KG1 (cell line): ENCODE measurements at regions not wholly inside any gene's neighbourhood (a gene's known extent, or its start where the extent isn't known, plus 50 kb on each side); places are given as distances from the start of the nearest gene placed in this dataset.

ENCODE experiments used
- DNase-seq: peaks from one replicate; lab custom pipeline; 2025; lab: John Stamatoyannopoulos, UW

DNA sequence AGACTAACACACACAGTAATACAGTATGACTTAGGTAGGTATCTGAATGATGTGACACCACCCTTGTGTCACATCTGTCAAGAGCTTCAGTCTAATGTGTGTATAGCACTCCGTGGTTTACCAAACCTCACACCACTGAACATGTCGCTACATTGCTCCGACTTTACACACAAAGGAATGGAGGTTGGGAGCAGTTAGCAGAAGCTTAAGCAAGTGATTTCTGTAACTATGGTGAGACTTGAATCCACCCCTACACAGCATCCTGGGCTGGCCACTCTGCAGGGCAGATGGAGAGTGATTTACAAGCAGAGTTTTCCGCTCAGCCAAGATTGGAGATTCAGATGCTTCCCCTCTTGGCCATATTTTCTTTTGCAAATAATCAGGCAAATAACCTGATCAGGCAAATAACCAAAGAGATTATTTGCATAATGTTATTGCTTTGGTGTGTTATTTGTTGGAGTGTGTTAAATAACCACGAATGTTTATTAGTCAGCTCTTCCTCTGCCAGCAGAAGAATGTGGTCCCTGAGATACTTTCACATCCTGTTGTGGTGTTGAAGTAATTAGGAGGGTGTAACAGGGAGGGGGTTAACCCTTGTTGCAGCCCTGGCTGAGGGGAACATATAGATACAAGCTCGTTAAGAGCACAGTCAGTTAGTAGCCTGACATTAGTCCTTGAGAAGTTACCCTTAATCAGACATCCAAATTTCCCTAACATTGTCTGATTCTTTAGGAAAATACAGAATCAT lies 92.8 kb downstream of the SNX18 start:
- no peak for DNase-seq

DNA sequence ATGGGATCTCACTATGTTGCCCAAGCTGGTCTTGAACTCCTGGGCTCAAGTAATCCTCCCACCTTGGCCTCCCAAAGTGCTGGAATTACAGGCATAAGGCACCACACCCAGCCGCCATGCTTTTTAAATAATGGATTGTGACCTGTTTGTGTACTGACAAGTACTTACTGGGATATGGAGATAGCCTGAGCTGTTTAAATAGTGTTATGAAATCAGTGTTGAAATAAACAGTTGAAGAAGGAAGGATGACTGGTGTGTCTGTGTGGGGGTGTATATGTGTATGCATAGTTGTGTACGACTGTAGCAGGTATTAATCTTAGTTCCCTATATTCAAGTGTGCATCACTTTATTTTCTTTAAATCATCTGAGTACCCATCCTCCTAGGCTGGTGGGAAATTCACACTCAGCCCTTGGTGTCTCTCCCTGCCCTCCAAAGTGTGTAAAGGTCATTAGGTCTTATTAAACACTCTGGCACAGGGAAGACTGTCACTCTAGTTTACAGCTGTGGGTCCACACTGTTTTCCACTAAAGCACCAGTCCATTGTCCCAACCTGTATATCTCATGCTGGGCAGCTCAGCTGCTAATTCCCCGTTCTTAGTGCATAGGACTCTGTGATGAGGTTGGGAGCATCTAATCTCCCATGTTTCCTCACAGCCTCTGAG lies 91.0 kb downstream of the SNX18 start:
- DNase-seq: no peak

DNA sequence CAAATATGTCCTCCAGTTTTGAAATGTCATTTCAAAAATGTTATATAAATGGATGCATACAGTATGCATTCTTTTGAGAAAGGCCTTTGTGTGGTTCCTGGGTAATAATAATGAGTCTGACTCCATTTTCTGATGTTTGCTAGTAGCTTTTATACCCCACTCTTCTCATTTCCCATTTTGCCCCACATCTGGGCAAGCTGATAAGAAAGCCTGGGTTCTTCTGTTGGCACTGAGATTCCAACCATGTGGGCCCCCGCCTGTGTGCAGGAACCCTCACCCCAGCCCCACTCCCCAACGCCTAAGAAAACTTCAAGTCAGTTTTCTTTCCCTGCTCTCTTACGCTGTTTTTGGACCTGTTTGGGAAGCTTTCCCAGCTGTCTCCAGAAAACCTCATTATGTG lies 89.4 kb downstream of the SNX18 start:
- no peak for DNase-seq

DNA sequence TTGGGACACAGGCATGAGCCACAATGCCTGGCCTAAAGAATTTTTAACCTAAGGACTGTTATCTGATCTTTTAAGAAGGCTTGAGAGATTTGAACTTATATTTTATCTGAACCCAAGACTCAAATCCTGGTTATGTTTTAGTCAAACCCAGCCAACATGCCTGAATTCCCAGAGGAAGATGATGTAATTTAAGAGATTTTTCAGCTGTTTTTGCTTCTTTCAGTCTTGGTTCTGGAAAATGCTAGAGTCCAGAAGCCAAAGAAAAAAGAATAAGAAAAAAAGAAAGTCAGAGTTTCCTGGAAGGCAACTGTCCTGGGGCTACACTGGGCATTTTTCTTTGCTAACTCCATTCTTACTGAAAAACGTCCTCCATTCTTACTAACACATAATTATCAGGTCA lies 85.8 kb downstream of the SNX18 start:
- DNase-seq: no peak

DNA sequence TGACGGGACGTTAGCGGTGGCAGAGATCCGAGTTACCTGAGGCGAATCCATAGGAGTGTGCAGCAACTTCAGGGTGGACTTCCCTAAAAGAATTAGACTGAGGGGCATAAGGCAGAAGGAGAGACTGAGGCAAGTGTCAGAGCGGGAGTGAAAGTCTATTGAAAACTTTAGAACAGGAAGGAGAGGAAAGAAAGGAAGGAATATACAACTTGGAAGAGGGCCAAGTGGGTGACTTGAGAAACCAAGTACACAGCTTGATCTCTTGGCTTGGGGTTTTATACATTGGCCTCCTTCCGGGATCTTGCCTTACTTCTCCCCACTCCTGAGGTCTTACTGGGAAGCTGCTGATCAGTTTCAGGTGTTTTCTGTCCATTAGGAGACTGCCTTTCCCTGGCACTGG lies 84.9 kb downstream of the SNX18 start:
- no peak for DNase-seq

DNA sequence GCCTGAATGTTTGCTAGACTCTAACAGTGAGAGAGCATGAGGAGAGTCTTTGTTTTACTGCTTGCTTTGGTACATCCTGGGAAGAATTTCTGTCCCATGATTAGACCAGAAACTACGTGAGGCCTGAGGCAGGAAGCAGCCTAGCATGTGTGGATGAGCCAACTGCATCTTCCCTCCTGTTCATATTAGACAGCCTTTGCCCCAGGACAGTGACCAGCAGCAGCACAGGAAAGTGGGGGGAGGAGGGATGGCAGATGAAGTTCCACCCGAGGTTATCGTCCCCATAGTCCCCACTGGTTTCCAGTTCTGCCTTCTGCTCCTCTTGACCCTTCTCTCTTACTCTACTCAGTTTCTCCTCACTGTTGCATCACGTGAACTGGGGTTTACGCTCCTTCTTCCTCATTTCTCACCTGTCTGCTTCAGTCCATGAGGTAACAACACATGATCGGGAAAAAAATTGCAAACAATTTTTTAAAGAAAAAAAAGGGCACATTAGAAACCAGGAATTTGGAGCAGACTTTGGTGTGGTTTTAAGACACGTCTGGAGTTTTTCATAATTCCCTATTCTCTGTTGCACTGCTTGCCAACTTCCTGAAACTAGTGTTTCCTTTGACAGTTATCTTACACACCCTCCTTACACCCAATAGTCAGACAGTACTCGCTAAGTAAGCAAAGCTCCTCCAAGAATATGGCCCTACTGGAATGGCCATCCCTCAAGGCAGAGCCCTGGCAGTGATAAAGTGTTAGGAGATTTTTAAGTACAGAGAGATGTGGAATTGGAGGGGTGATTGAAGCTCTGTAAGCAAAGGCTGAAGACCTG lies 84.1 kb downstream of the SNX18 start:
- no peak for DNase-seq
